ENCODE measurements at regions not wholly inside any gene's neighbourhood (a gene's known extent, or its start where the extent isn't known, plus 50 kb on each side); places are given as distances from the start of the nearest gene placed in this dataset.

- DNase-seq (ENCODE audit: extremely low read depth, low read depth): no peak
- no peak for TF ChIP-seq CTCF (IDR thresholded peaks at IDR 0.05; ENCODE audit: low read depth, low read length)
These were observed 148.1 kb upstream of the EGLN3 start for GRCh38 chr14:34098985-34099349.

GRCh38 chr14:34098045-34098984 lies 147.4 kb upstream of the EGLN3 start:
- DNase-seq (ENCODE audit: extremely low read depth, low read depth): peak; percentile 14
- peak; percentile 74 for TF ChIP-seq CTCF (IDR thresholded peaks at IDR 0.05; ENCODE audit: low read depth, low read length)

- DNase-seq (ENCODE audit: extremely low read depth, low read depth): no peak
- TF ChIP-seq CTCF (IDR thresholded peaks at IDR 0.05; ENCODE audit: low read depth, low read length): no peak
These were observed 146.8 kb upstream of the EGLN3 start for GRCh38 chr14:34097644-34098043.

- no peak for TF ChIP-seq CTCF (IDR thresholded peaks at IDR 0.05; ENCODE audit: low read depth, low read length)
- no peak for DNase-seq (ENCODE audit: extremely low read depth, low read depth)
These were observed 143.5 kb upstream of the EGLN3 start for GRCh38 chr14:34094384-34094783.

GRCh38 chr14:34093883-34094282 lies 143.0 kb upstream of the EGLN3 start:
- TF ChIP-seq CTCF (IDR thresholded peaks at IDR 0.05; ENCODE audit: low read depth, low read length): no peak

GRCh38 chr14:34090451-34090850 lies 139.6 kb upstream of the EGLN3 start:
- TF ChIP-seq CTCF (IDR thresholded peaks at IDR 0.05; ENCODE audit: low read depth, low read length): no peak

More at GRCh38 chr14:34093883-34094282, 143.0 kb upstream of the EGLN3 start:
- DNase-seq (ENCODE audit: extremely low read depth, low read depth): no peak

GRCh38 chr14:34088914-34089313 lies 138.0 kb upstream of the EGLN3 start:
- no peak for DNase-seq (ENCODE audit: extremely low read depth, low read depth)
- no peak for TF ChIP-seq CTCF (IDR thresholded peaks at IDR 0.05; ENCODE audit: low read depth, low read length)

More at GRCh38 chr14:34090451-34090850, 139.6 kb upstream of the EGLN3 start:
- no peak for DNase-seq (ENCODE audit: extremely low read depth, low read depth)
